GM12891 (cell line): ENCODE measurements at regions not wholly inside any gene's neighbourhood (a gene's known extent, or its start where the extent isn't known, plus 50 kb on each side); places are given as distances from the start of the nearest gene placed in this dataset.

ENCODE experiments used
- DNase-seq: peaks from one replicate; pipeline ENCODE4 v3.0.0; 2011; ENCODE audit warnings: low spot score; ENCODE audit not compliant: insufficient read length
- FAIRE-seq: peaks from 2 replicates; lab custom pipeline; 2011; peaks lifted over from hg19 to GRCh38; lab: Jason Lieb, UNC
- PAX5 ChIP-seq: IDR thresholded peaks from 2 replicates; pipeline ENCODE4 v1.6.1; 2011; ENCODE audit warnings: low read length, moderate library complexity, mild to moderate bottlenecking; ENCODE audit not compliant: insufficient read depth, severe bottlenecking
- POLR2A ChIP-seq: IDR thresholded peaks from 2 replicates; pipeline ENCODE4 v1.6.1; 2011; ENCODE audit warnings: low read depth, low read length, control low read depth
- POLR2AphosphoS5 ChIP-seq: IDR thresholded peaks from 2 replicates; pipeline ENCODE4 v1.6.1; 2011; ENCODE audit warnings: low read depth, low read length, control low read depth
- POU2F2 ChIP-seq: IDR thresholded peaks from 2 replicates; pipeline ENCODE4 v1.6.1; 2011; ENCODE audit warnings: low read depth, mild to moderate bottlenecking, control low read depth, low read length, moderate library complexity
- SPI1 ChIP-seq: IDR thresholded peaks from 2 replicates; pipeline ENCODE4 v1.6.1; 2011; ENCODE audit warnings: low read depth, low read length, control low read depth
- TAF1 ChIP-seq: IDR thresholded peaks from 2 replicates; pipeline ENCODE4 v1.6.1; 2011; ENCODE audit warnings: low read depth, low read length, control low read depth

GRCh38 chr4:14431155-14432134, 570.8 kb upstream of the CPEB2 start:
- FAIRE-seq (no peak), DNase-seq (no peak)
- TF ChIP-seq POLR2A (no peak), PAX5 (no peak), TAF1 (no peak), SPI1 (no peak), POU2F2 (no peak), POLR2AphosphoS5 (no peak)

DNA sequence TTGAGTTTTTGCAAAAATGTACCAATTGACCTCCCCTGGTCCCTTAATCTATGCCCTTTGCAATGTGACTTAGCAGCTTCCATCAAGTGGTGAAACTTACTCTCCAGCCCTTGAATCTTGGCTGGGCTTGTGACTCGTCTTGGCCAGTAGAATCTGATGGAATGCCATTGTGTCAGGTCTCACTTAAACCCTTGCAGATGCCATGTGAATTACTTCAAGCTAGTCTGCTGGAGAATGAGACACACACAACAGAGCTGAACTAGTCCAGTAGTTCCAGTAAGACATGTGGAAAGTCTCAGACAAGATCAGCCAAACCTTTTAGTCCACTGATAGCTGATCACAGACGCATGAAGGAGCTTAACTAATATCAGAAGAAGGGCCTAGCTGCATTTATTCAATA, 567.8 kb upstream of the CPEB2 start:
- no peak for DNase-seq
- no peak for FAIRE-seq
- TF ChIP-seq POLR2AphosphoS5 (no peak), PAX5 (no peak), TAF1 (no peak), SPI1 (no peak), POLR2A (no peak), POU2F2 (no peak)

DNA sequence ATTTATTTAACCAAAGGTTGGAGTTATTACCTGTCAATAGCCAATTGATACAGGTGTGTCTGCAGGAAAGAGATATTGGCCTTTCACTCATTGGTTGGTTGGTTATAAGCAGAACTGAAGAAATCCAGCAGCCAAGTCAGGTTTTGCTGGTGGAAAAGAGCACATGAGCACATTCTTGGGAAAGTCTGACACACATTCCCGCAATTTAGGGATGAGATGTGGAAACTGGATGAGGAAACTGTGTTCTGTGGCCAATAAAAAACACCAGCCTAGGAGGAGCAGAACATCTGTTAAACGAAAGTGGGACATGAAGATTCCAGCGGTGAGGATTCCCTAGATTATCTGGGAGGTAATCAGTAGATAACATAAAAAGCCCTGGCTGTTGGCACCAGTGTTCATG, 567.4 kb upstream of the CPEB2 start:
- DNase-seq: no peak
- no peak for TF ChIP-seq PAX5
- no peak for TF ChIP-seq TAF1
- TF ChIP-seq SPI1: no peak
- no peak for TF ChIP-seq POLR2A
- no peak for TF ChIP-seq POU2F2
- TF ChIP-seq POLR2AphosphoS5: no peak
- FAIRE-seq: no peak

DNA sequence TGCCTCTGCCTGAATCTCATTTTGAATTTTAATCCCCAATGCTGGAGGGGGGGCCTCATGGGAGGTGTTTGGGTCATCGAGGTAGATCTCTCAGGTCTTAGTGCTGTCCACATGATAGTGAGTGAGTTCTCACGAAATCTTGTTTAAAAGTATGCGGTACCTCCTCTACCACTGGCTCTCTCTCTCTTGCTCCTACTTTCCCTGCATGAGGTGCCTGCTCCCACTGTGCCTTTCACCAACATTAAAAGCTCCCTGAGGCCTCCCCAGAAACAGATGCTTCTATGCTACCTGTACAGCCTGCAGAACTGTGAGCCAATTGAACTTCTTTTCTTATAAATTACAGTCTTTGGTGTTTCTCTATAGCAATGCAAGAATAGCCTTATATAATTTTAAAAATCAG, 560.7 kb upstream of the CPEB2 start:
- FAIRE-seq: no peak
- TF ChIP-seq POU2F2 (no peak), PAX5 (no peak), POLR2AphosphoS5 (no peak), SPI1 (no peak), POLR2A (no peak), TAF1 (no peak)
- no peak for DNase-seq

DNA sequence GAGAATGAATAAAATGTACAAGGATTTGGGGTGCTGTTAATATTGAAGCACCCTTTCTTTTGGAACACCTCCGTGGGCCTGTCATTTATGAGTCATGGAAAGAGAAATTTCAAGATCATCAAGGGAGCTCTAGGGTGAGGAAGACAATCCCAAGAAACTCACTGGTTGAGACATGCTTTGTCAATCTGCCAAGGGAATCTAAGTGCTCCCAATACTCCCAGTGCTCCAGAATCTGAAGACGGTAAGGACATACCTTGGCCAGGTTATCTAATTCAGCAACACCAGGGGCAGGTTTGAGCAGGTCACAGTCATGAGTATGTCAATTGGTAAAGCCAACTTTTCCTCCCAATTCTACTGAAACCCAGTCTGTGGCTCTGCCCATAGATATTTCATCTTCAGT, 556.4 kb upstream of the CPEB2 start:
- DNase-seq (no peak), FAIRE-seq (no peak)
- TF ChIP-seq TAF1 (no peak), SPI1 (no peak), POLR2AphosphoS5 (no peak), POLR2A (no peak), POU2F2 (no peak), PAX5 (no peak)

- no peak for FAIRE-seq
- TF ChIP-seq SPI1 (no peak), PAX5 (no peak), POLR2AphosphoS5 (no peak)
- no peak for DNase-seq
Observed at GRCh38 chr4:14446311-14446710, 556.0 kb upstream of the CPEB2 start.

DNA sequence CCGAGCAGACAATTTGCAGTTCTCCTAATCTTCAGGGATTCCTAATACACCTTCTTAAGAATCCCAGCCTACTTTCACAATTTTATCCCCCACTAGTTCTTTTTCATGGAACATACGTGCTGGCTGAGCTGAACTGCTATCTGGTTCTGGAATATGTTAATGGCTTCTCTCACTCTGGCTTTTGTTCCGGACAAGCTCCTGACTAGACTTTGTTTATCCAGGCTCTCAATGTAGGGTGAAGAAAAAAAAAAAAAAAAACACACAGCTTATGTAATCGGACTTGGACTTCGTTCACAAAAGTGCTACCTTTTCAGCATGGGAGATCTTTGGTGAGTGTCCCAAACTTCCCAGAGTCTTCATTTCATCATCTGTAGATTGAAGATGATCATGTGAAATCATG, 555.4 kb upstream of the CPEB2 start:
- TF ChIP-seq POLR2AphosphoS5 (no peak), TAF1 (no peak), POLR2A (no peak), PAX5 (no peak), SPI1 (no peak), POU2F2 (no peak)
- FAIRE-seq (no peak), DNase-seq (no peak)

GRCh38 chr4:14449308-14449707, 553.0 kb upstream of the CPEB2 start:
- TF ChIP-seq SPI1 (no peak), TAF1 (no peak), POU2F2 (no peak), POLR2AphosphoS5 (no peak), PAX5 (no peak), POLR2A (no peak)
- FAIRE-seq (no peak), DNase-seq (no peak)

- no peak for DNase-seq
- no peak for FAIRE-seq
- no peak for TF ChIP-seq SPI1
- no peak for TF ChIP-seq TAF1
- TF ChIP-seq PAX5: no peak
- TF ChIP-seq POLR2A: no peak
- TF ChIP-seq POLR2AphosphoS5: no peak
- TF ChIP-seq POU2F2: no peak
Observed at GRCh38 chr4:14452001-14452400, 550.3 kb upstream of the CPEB2 start.

GRCh38 chr4:14452764-14453163, 549.5 kb upstream of the CPEB2 start:
- FAIRE-seq: no peak
- TF ChIP-seq POU2F2 (no peak), SPI1 (no peak), POLR2A (no peak), TAF1 (no peak), POLR2AphosphoS5 (no peak)
- DNase-seq: no peak
